SK-MEL-5 (cell line): ENCODE measurements at regions not wholly inside any gene's neighbourhood (a gene's known extent, or its start where the extent isn't known, plus 50 kb on each side); places are given as distances from the start of the nearest gene placed in this dataset.
"Not testable (repeated sequence)": the region's sequence is repeated elsewhere in the genome, so short reads cannot be mapped to it uniquely, and the experiment has no call there.

ENCODE experiments used
- DNase-seq: peaks from one replicate; pipeline ENCODE4 v3.0.0-alpha.2; 2016; ENCODE audit warnings: low read depth, low spot score
- in situ Hi-C: cut with HindIII; loops from 2 replicates; pipeline ENCODE4 v1.10.0; 2016; ENCODE audit warnings: low sequenced_read_pairs, high pct_unique_total_duplicates, low pct_unique_long_range_greater_than_20kb

DNA sequence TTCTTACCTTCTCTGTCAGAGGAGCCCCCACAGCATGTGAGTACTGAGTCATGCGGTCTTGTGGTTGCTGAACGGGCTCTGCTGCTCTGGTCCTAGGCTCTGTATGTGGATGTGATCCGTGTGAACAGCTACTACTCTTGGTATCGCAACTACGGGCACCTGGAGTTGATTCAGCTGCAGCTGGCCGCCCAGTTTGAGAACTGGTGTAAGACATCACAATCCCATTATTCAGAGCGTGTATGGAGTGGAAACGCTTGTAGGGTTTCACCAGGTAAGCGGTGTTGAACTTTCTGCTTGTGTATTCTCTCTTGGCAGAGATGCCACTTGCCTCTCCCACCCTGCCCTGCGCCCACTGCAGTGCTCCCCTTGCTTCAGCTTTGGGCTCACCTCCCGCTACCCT lies 1356.2 kb downstream of the CDH12 start:
- in situ Hi-C loops, DNase-seq: not testable (repeated sequence)

- in situ Hi-C loops, DNase-seq: not testable (repeated sequence)
Measured at GRCh38 chr5:21496056-21496455, 1357.1 kb downstream of the CDH12 start.

GRCh38 chr5:21495235-21495634 lies 1357.9 kb downstream of the CDH12 start:
- in situ Hi-C loops, DNase-seq: not testable (repeated sequence)

- in situ Hi-C loops, DNase-seq: not testable (repeated sequence)
Measured at GRCh38 chr5:21494033-21494432, 1359.1 kb downstream of the CDH12 start.

DNA sequence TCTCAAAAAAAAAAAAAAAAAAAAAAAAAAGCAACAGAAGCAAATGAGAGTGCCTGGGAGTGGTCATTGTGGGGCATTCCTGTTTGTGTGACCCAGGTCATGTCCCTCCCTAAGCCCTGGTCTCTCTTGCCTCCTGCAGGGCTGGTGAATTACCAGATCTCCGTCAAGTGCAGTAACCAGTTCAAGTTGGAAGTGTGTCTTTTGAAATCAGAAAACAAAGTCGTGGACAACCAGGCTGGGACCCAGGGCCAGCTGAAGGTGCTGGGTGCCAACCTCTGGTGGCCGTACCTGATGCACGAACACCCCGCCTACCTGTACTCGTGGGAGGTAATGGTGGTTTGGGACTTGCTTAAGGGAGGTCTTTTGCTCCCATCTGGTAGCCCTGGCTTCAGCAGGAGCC lies 1362.0 kb downstream of the CDH12 start:
- in situ Hi-C loops, DNase-seq: not testable (repeated sequence)

DNA sequence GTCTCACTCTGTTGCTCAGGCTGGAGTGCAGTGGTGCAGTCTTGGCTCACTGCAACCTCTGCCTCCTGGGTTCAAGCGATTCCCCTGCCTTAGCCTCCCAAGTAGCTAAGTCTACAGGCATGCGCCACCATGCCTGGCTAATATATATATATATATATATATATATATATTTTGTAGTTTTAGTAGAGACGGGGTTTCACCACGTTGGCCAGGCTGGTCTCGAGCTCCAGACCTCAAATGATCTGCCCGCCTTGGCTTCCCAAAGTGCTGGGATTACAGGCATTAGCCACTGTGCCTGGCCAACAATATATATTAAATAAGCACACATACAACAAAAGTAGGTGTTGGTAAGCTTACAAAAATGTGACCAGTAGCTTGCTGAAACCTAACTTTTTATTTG lies 1364.3 kb downstream of the CDH12 start:
- in situ Hi-C loops, DNase-seq: not testable (repeated sequence)

DNA sequence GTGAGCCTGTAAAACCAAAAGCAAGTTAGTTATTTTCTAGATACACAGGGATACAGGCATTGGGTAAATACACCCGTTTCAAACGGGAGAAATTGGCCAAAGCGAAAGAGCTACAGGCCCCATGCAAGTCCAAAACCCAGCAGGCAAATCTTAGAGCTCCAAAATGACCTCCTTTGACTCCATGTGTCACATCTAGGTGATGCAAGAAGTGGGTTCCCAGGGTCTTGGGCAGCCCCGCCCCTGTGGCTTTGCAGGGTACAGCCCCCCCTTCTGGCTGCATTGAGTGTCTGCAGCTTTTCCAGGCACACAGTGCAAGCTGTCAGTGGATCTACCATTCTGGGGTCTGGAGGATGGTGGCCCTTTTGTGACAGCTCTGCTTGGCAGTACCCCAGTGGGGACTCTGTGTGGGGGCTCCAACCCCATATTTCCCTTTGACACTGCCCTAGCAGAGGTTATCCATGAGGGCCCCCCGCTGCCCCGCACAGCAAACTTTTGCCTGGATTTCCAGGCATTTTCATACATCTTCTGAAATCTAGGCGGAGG lies 1367.6 kb downstream of the CDH12 start:
- DNase-seq = peak; percentile 41
- in situ Hi-C loops = not testable (repeated sequence)

DNA sequence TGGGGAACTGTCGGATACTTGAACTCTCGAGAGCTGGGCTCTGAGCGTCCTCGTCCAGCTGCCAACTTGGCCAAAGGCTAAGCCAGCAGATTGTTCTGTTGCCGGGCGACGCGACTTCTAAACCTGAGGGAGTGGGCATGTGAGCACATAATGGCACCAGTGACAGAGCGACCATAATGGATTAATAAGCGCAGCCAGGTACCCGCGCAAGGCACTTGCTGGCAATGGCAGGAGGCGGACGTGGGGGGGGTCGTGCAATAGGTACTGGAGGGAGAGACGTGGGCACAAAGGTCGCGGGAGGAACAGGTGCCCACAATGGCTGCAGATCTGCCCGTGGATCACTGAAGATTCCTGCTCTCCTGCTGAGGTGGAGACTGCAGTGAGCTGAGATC lies 1368.7 kb downstream of the CDH12 start:
- DNase-seq, in situ Hi-C loops: not testable (repeated sequence)

DNA sequence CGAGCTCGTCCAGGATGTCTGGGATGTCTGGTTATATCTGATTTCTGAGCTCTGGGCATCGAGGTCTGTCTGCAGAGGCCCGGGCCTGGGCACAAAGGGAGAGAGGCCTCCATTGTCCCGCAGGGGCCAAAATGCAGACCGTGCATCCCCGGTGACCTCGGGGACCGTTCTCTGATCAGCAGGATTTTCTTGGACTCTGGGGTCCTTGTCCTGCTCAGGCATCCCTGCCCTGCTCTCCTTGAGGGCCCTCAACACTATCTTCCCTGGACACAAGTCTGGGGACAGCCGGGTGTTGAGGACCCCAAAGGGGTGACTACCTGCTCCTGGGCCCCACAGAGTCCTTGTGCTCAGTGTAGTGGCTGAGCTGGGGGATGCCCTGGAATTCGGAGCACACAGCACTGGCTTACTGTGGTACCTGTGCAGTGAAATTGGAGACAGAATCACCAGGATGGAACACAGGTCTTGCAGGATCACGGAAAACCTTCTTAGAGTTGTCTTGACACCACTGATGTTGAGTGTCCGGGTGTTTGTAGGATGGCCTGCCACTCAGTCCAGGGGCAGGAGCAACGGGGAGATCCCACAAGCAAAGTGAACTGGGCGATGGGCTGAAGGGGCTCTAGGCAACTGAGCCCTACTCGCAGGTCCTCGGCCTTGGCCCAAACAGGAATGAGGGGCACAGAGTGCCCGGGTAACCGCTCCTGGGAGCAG lies 1369.2 kb downstream of the CDH12 start:
- DNase-seq, in situ Hi-C loops: not testable (repeated sequence)

DNA sequence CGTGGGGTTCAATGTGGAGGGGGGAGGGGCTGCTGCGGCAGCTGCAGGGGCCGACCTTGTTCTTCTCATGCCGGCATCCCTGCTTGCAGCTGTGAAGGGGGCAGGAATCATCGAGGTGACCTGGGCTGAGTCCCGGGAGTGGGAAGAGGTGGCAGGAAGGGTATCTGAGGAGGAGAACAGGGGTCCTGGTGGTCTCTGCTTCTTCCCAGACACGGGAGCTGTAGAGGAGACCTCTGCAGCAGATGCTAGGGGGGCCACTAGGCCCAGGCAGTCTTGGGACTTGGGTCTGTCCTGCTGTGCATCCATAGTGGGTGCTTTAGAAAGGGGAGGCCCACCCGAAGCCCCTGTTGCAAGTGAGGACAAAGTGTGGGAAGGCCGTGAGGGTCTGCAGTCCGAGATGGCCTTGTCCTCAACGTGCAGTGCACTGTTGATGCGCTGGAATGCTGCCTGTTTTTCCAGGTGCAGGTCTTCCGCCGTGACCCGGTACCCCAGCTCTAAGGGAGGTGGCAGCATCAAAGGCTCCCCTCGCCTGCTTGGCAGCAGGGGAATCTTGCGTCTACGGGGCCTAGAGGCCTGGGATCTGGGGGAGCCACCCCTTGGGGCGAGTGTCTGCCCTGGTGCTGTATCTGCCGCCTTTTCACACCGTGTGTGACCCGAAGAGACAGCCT lies 1370.0 kb downstream of the CDH12 start:
- in situ Hi-C loops, DNase-seq: not testable (repeated sequence)

- DNase-seq, in situ Hi-C loops: not testable (repeated sequence)
Measured at GRCh38 chr5:21482522-21482921, 1370.6 kb downstream of the CDH12 start.

GRCh38 chr5:21481320-21482270 lies 1371.5 kb downstream of the CDH12 start:
- DNase-seq, in situ Hi-C loops: not testable (repeated sequence)

GRCh38 chr5:21480054-21480453 lies 1373.1 kb downstream of the CDH12 start:
- in situ Hi-C loops, DNase-seq: not testable (repeated sequence)

GRCh38 chr5:21473981-21474380 lies 1379.2 kb downstream of the CDH12 start:
- in situ Hi-C loops, DNase-seq: not testable (repeated sequence)

GRCh38 chr5:21473436-21473835 lies 1379.7 kb downstream of the CDH12 start:
- DNase-seq, in situ Hi-C loops: not testable (repeated sequence)

- in situ Hi-C loops, DNase-seq: not testable (repeated sequence)
Measured at GRCh38 chr5:21471691-21472090, 1381.5 kb downstream of the CDH12 start.

DNA sequence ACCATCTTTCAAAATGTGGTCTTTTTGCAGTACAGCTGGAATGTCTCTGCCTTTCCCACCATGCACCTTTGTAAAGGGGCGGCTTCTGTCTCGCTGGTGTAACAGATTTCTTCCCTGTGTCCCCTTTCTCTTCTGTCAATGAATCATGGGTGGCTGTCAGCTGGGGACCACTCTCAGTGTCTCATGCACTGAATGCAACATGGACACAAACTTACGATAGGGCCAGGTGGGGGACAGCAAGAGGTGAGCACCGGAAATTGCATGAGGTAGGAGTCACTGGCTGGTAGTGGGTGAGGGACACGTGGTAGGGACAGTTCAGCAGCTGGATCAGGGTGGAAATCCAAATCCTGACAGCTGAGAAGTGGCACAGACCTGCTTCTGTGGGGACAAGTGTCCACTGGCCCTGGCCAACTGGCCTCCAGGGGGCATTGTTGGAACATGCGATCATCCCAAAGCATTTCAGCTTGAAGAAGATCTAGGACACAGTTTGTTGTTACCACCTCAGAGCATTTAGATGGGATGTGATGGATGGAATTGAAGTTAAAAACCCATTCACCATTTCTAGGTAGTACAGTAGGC lies 1383.5 kb downstream of the CDH12 start:
- peak; percentile 73 for DNase-seq
- in situ Hi-C loops = not testable (repeated sequence)
